ENCODE measurements at regions not wholly inside any gene's neighbourhood (a gene's known extent, or its start where the extent isn't known, plus 50 kb on each side); places are given as distances from the start of the nearest gene placed in this dataset.

GRCh38 chr13:30065181-30065580 is 214.8 kb upstream of the UBL3 start:
- TF ChIP-seq EZH2 (IDR thresholded peaks at IDR 0.05; ENCODE audit: borderline replicate concordance, insufficient read depth, low read depth, low read length, poor library complexity, severe bottlenecking), result no peak
- no peak for TF ChIP-seq CTCF (IDR thresholded peaks at IDR 0.05)

Measured in B cell (primary cell).